ENCODE measurements at regions not wholly inside any gene's neighbourhood (a gene's known extent, or its start where the extent isn't known, plus 50 kb on each side); places are given as distances from the start of the nearest gene placed in this dataset.

DNA sequence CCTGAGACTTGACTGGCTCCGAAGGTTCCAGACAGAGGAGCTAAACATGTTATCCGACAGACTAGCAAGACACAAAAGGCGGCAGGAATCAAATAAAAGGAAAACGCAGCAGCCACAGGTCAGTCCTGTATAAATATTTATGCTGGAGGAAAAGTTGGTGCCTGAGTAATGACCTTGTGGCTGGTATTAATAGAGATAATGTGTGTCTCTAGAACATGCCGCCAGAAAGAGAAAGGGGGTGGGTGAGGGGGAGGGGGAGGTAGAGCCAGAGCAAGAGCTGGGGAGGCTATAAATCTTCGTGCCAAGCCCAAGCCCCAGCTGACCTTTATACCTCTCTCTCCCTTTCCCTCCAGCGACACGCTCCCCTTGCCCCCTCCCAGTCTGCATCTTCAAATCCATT is 590.4 kb downstream of the MED13L start:
- no peak overlapping the region for H3K4me3 ChIP-seq (ENCODE audit: low read depth, low read length)
- no peak for DNase-seq (ENCODE audit: low read depth)
- TF ChIP-seq CTCF (IDR thresholded peaks at IDR 0.05; ENCODE audit: insufficient read depth, low read length, poor library complexity, severe bottlenecking): no peak

DNA sequence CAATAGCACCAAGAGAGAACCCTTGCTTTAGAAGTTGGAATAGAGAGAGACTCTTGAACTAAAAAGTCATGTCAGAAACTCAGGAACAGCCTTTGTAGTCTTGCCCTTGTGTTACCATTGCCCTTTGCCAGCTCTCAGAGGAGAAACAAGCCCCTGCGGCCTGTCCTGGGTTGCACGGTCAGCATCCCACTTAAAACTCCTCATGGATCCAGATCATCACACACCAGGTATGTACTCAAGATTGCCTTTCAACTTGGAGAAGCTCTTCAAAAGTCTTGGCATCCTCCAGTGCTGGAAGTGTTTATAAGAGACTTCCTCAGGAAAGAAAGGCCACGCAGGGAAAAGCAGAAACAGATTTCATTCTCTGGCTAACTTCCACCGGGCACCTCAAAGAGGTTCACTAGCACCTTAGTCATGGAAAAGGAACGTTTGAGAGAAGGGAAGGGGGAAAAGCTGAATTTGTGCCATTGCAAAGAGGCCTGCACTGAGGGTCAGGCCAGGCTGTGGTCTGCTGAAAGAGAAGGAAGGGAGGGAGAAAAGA is 594.2 kb downstream of the MED13L start:
- DNase-seq (ENCODE audit: low read depth): no peak
- H3K27me3 ChIP-seq (ENCODE audit: control insufficient read depth, insufficient read depth, low read length): no peaks in the 10 kb centered on the region
- TF ChIP-seq CTCF (IDR thresholded peaks at IDR 0.05; ENCODE audit: insufficient read depth, low read length, poor library complexity, severe bottlenecking): no peak

More for the DNA sequence above, 590.4 kb downstream of the MED13L start:
- H3K36me3 ChIP-seq (ENCODE audit: control insufficient read depth, insufficient read depth, low read length): no peaks in the 10 kb centered on the region
- H3K27me3 ChIP-seq (ENCODE audit: control insufficient read depth, insufficient read depth, low read length): no peaks in the 10 kb centered on the region

GRCh38 chr12:115680967-115681366 is 596.5 kb downstream of the MED13L start:
- TF ChIP-seq CTCF (IDR thresholded peaks at IDR 0.05; ENCODE audit: insufficient read depth, low read length, poor library complexity, severe bottlenecking): no peak
- DNase-seq (ENCODE audit: low read depth): no peak
- no peaks in the 10 kb centered on the region for H3K36me3 ChIP-seq (ENCODE audit: control insufficient read depth, insufficient read depth, low read length)
- H3K27me3 ChIP-seq (ENCODE audit: control insufficient read depth, insufficient read depth, low read length): no peaks in the 10 kb centered on the region
- H3K4me3 ChIP-seq (ENCODE audit: low read depth, low read length): no peak overlapping the region

More for the DNA sequence above, 594.2 kb downstream of the MED13L start:
- Histone ChIP-seq H3K36me3 (ENCODE audit: control insufficient read depth, insufficient read depth, low read length) (no peaks in the 10 kb centered on the region), H3K4me3 (ENCODE audit: low read depth, low read length) (no peak overlapping the region)

- no peak for DNase-seq (ENCODE audit: low read depth)
- H3K4me3 ChIP-seq (ENCODE audit: low read depth, low read length): no peak overlapping the region
- TF ChIP-seq CTCF (IDR thresholded peaks at IDR 0.05; ENCODE audit: insufficient read depth, low read length, poor library complexity, severe bottlenecking): no peak
- no peaks in the 10 kb centered on the region for H3K36me3 ChIP-seq (ENCODE audit: control insufficient read depth, insufficient read depth, low read length)
- H3K27me3 ChIP-seq (ENCODE audit: control insufficient read depth, insufficient read depth, low read length): no peaks in the 10 kb centered on the region
Observed at GRCh38 chr12:115672506-115673080, 604.9 kb downstream of the MED13L start.

- TF ChIP-seq CTCF (IDR thresholded peaks at IDR 0.05; ENCODE audit: insufficient read depth, low read length, poor library complexity, severe bottlenecking): no peak
- Histone ChIP-seq H3K27me3 (ENCODE audit: control insufficient read depth, insufficient read depth, low read length) (no peaks in the 10 kb centered on the region), H3K36me3 (ENCODE audit: control insufficient read depth, insufficient read depth, low read length) (no peaks in the 10 kb centered on the region), H3K4me3 (ENCODE audit: low read depth, low read length) (no peak overlapping the region)
- no peak for DNase-seq (ENCODE audit: low read depth)
Observed at GRCh38 chr12:115672086-115672485, 605.4 kb downstream of the MED13L start.

DNA sequence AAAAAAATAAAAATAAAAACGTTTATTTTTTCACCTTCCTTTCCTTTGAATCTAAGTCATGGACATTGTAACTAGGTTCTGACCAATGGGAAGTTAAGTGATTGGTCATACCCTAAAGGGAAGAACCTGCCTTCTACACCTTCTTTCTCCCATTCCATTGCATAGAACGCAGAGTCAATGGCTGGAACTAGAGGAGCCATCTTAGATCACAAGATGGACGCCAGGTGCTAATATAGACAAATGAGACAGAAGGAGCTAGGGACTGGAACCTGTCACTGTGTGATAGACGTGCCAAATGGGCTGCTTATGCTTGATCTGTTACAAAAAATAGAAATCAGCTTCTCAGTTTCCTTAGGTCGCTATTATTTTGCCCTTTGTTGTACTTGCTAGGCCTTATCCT is 606.6 kb downstream of the MED13L start:
- no peak for DNase-seq (ENCODE audit: low read depth)
- no peaks in the 10 kb centered on the region for H3K36me3 ChIP-seq (ENCODE audit: control insufficient read depth, insufficient read depth, low read length)
- no peak overlapping the region for H3K4me3 ChIP-seq (ENCODE audit: low read depth, low read length)
- H3K27me3 ChIP-seq (ENCODE audit: control insufficient read depth, insufficient read depth, low read length): no peaks in the 10 kb centered on the region
- no peak for TF ChIP-seq CTCF (IDR thresholded peaks at IDR 0.05; ENCODE audit: insufficient read depth, low read length, poor library complexity, severe bottlenecking)

All from kidney epithelial cell (primary cell).